Right ventricle myocardium superior (tissue), 1 donor: ENCODE measurements at regions not wholly inside any gene's neighbourhood (a gene's known extent, or its start where the extent isn't known, plus 50 kb on each side); places are given as distances from the start of the nearest gene placed in this dataset.
A peak's percentile ranks its signal among the peaks of the same experiment; 100 is the strongest.

Experiments used
- ATAC-seq: fragments of 200-7000 bp; cut with Tn5 transposase; one replicate; pipeline ENCODE4 v1.9.1; 2020; ENCODE audit warnings: mild to moderate bottlenecking; ENCODE audit not compliant: poor library complexity
- DNase-seq: peaks from one replicate; pipeline ENCODE4 v3.0.0-alpha.2; 2020
- intact Hi-C: fragments of 100-400 bp; cut with DNase I; formaldehyde crosslinking; loops from one replicate; pipeline ENCODE4 v1.11.2; 2022
- donor health status: DM: no; HTN: yes; CAD: no; lungs with severe emphysema.

- DNase-seq (no peak), ATAC-seq (no peak)
- intact Hi-C loops, result no loop called here
These were observed 460.0 kb upstream of the BRINP1 start for GRCh38 chr9:119829186-119829585.

- ATAC-seq, result no peak
- no peak for DNase-seq
- intact Hi-C loops, result no loop called here
These were observed 458.3 kb upstream of the BRINP1 start for GRCh38 chr9:119827526-119827925.

- ATAC-seq, result no peak
- DNase-seq, result no peak
- intact Hi-C loops, result no loop called here
These were observed 457.9 kb upstream of the BRINP1 start for GRCh38 chr9:119827126-119827525.

DNA sequence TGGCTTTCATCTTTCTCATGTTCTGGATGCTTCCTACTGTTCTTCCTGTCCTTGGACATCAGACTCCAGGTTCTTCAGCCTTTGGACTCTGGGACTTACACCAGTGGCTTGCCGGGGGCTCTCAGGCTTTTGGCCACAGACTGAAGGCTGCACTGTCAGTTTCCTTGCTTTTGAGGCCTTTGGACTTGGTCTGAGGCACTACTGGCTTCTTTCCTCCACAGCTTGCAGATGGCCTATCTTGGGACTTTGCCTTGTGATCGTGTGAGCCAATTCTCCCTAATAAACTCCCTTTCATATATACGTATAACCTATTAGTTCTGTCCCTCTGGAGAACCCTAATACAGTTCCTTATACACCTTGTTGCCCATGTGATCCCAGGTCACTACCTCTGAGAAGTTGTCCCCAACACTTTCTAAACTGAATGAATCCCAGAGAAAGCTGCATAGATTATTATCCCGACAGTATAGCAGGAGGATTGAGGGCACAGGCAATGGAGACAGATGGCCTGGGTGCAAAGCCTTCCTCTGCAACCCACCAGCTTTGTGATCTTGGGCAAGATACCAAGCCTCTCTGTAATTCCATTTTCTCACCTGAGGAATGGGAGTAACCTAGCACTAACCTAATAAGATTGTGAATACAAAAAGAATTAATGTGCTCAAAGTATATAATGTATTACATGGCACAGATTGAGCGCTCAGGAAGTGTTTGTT is 449.6 kb upstream of the BRINP1 start:
- intact Hi-C loops, result no loop called here
- no peak for ATAC-seq
- no peak for DNase-seq

- ATAC-seq (no peak), DNase-seq (no peak)
- intact Hi-C loops, result no loop called here
These were observed 441.6 kb upstream of the BRINP1 start for GRCh38 chr9:119810645-119811429.

GRCh38 chr9:119803679-119804078 is 434.4 kb upstream of the BRINP1 start:
- no peak for DNase-seq
- intact Hi-C loops, result no loop called here
- no peak for ATAC-seq

DNA sequence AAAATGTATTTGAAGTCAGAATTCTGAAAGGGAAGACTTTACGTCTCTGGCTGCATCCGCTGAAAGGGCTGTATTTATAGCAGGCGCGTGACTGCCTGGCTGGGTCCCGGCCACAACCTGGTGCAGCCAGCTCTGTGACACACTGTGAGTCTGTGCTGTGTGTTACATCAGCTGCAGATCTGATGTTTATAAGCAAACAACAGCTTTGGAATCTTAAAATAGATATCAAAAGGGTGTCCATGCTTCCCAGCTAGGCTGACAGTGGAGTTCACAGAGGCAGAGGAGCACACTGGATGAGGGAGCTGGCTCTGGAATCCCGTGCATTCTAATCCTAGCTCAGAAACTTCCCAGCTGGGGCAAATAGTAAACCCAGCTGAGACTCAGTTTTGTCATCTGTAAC is 433.4 kb upstream of the BRINP1 start:
- intact Hi-C loops, result no loop called here
- DNase-seq, result peak; percentile 67
- ATAC-seq, result peak; percentile 99

GRCh38 chr9:119802133-119802532 is 432.9 kb upstream of the BRINP1 start:
- ATAC-seq (no peak), DNase-seq (no peak)
- intact Hi-C loops, result no loop called here

- intact Hi-C loops, result no loop called here
- DNase-seq (no peak), ATAC-seq (no peak)
These were observed 432.1 kb upstream of the BRINP1 start for GRCh38 chr9:119801311-119801710.

- intact Hi-C loops, result no loop called here
- no peak for DNase-seq
- ATAC-seq, result no peak
These were observed 426.2 kb upstream of the BRINP1 start for GRCh38 chr9:119795395-119795794.

DNA sequence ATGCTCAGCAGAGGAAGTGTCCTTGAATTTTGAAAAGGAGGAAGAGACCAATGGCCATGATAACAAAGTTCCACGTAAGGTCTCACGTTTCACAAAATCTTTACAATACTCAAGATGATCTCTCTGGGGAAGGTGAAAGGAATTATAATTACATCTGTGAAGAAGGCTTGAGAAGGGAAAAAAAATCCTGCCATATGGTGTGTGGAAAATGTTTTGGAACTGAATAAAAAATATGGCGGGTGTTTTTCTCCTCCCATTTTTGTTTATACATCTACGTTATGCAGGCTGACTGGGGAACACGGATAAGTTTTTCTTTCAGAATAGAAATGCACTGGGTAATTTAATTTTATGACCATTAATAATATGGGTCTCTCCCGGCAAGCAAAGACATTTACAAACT is 425.6 kb upstream of the BRINP1 start:
- ATAC-seq (no peak), DNase-seq (no peak)
- intact Hi-C loops, result no loop called here

DNA sequence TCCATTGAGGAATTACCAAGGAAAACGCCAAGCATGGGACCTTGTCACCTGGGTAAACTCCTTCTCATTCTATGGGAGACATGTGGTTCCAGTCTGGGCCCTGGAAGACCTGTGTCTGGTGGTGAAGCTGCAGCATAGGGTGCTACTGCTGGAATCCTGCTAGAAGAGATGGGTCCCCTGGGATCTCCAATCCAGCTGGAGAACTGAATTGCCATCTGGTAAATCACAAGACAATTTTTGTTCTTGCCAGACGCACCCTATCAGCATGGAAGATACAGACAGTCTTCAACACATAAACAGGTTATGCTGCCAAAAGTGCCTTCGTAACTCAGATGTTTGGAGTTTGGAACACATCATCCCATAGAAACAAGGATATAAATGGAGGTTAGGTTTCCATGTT is 424.0 kb upstream of the BRINP1 start:
- no peak for DNase-seq
- intact Hi-C loops, result no loop called here
- ATAC-seq, result no peak

- intact Hi-C loops, result no loop called here
- no peak for DNase-seq
- ATAC-seq, result no peak
These were observed 423.0 kb upstream of the BRINP1 start for GRCh38 chr9:119792242-119792641.

DNA sequence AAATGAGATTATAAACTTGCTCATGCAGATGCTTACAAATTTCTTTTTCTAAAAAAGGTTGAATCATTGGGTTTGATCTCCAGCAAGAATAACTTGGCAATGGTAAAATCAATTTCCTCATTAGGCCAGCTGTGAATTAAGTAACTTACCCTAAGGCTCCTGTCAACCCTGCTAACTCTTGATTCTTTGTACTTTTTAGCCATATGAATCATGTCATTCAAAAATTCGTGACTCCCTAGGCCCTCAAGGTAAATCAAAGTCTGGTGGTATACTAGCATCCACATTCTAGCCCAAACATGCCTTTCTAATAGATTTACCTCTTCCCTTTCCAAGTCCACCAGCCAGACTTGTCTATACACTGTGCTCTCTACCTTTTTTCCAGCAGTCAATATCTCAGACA is 420.8 kb upstream of the BRINP1 start:
- ATAC-seq (no peak), DNase-seq (no peak)
- intact Hi-C loops, result no loop called here

DNA sequence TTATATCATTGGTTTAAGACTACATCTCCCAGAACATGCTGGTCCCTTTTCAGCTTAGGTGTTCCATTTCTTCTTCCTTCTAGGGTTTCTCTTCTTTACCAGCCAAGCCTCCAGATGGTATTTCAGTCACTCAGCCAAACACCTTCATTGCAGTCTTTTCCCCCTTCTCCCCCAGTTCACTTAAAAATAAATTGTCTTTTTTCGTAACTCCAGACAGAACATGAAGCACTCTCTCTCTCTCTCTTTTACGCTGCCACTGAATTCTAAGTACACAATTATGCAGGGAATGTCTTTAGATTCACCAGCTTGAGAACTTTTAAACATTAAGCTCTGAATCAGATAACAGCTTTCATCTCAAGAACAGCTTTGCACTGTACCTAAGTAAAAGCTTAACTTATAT is 419.7 kb upstream of the BRINP1 start:
- no peak for ATAC-seq
- intact Hi-C loops, result no loop called here

DNA sequence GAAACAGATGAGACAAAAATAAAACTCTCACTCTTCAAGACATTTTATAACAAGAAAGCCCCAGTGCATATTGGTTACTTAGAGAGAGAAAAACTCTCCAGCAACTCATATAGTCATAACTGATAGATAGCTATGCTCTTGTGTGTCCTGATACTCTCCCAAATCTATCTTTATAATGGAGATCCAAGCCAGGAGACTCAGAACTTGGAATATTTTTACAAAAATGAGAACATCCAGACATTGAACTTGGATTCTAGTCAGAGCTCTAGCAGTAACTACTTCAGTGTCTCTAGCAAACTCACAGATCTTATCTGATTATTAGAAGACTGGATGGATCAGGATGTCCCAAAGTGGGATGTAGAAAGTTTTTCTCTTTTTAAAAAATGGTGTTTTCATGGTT is 412.7 kb upstream of the BRINP1 start:
- no peak for ATAC-seq
- intact Hi-C loops, result no loop called here
- no peak for DNase-seq

More for the DNA sequence above, 419.7 kb upstream of the BRINP1 start:
- DNase-seq, result no peak

- intact Hi-C loops, result no loop called here
- DNase-seq, result no peak
- ATAC-seq, result no peak
These were observed 406.2 kb upstream of the BRINP1 start for GRCh38 chr9:119775410-119775809.

GRCh38 chr9:119773823-119774222 is 404.6 kb upstream of the BRINP1 start:
- DNase-seq (no peak), ATAC-seq (no peak)
- intact Hi-C loops, result no loop called here

DNA sequence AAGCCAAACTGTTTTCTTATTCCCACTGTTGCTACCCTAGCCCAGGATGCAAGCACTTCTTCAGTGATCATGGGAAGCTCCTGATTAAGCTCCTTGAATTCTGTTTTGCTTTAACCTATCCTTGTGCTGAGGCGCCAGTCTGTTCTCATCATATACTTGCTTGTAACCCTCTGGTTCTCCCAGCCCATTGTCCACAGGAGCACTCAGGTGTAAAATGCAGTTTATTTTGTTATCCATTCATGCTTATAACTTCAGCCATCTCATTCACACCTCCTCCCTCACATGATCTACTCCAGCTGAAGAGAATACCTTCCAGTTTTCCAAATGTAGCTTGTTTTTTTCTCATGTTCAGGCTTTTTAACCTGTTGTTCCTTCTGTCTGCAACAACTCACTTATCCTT is 402.1 kb upstream of the BRINP1 start:
- ATAC-seq (no peak), DNase-seq (no peak)
- intact Hi-C loops, result no loop called here

DNA sequence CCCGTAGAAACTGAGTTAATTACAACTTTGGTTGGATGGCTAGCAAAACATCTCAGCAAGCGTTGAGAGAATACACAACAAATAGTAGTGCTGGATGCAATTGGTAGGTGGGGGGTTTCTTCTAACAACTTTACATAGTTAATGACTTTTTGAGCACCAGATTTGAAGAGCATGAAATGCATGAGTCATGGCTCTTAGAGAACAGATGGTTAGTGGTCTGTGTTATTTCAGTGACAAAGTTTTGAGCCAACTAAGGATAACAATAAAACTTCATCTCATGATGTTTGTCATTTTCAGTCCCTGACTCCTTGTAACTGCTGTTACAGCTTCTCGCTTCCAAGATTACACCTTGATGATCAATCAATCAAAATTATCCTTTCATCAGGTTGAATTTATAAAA is 399.0 kb upstream of the BRINP1 start:
- intact Hi-C loops, result no loop called here
- ATAC-seq, result no peak
- DNase-seq, result no peak
